Activated naive CD8-positive, alpha-beta T cell treated with anti-CD3 and anti-CD28 coated beads for 36 hours (primary cell): ENCODE measurements at regions not wholly inside any gene's neighbourhood (a gene's known extent, or its start where the extent isn't known, plus 50 kb on each side); places are given as distances from the start of the nearest gene placed in this dataset.

ENCODE experiments used
- DNase-seq: peaks from one replicate; pipeline ENCODE4 v3.0.0; 2021
- H3K27ac Mint-ChIP-seq: one replicate; pipeline ENCODE4 v1.8.0; 2022; ENCODE audit warnings: mild to moderate bottlenecking, moderate library complexity, mixed read lengths
- H3K27me3 Mint-ChIP-seq: one replicate; pipeline ENCODE4 v1.8.0; 2022; ENCODE audit warnings: mild to moderate bottlenecking, mixed read lengths
- H3K36me3 Mint-ChIP-seq: one replicate; pipeline ENCODE4 v1.8.0; 2021; ENCODE audit warnings: mild to moderate bottlenecking, mixed read lengths
- H3K4me1 Mint-ChIP-seq: one replicate; pipeline ENCODE4 v1.8.0; 2021; ENCODE audit warnings: mixed read lengths
- H3K4me3 Mint-ChIP-seq: one replicate; pipeline ENCODE4 v1.8.0; 2022; ENCODE audit warnings: mild to moderate bottlenecking, moderate library complexity, mixed read lengths
- H3K9me3 Mint-ChIP-seq: one replicate; pipeline ENCODE4 v1.8.0; 2022; ENCODE audit warnings: mixed read lengths

DNA sequence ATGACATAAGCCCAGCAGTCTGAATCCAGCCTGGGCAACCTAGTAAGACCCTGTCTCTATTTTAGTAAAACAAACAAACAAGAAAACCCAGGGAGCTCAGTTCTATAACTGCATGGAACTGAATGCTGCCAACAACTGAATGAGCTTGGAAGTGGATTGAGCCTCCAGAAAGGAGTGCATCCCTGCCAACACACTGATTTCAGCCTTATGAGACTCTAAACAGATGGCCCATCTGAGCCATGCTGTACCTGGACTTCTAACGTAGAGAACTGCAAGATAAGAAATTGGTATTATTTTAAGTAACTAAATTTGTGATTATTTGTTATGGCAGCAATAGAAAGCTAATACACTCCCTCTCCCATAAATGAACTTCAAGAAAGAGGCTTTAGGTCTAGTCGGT lies 150.4 kb upstream of the RAI14 start:
- Mint-ChIP-seq H3K36me3 (no peaks in the 10 kb centered on the region), H3K4me3 (no peak overlapping the region), H3K4me1 (no peaks in the 10 kb centered on the region), H3K9me3 (no peaks in the 10 kb centered on the region), H3K27me3 (peaks cover 57% of the 10 kb centered on the region), H3K27ac (no peak overlapping the region)
- no peak for DNase-seq

- no peaks in the 10 kb centered on the region for H3K9me3 Mint-ChIP-seq
- no peaks in the 10 kb centered on the region for H3K4me1 Mint-ChIP-seq
- H3K27me3 Mint-ChIP-seq = peaks cover 57% of the 10 kb centered on the region
These were observed 148.2 kb upstream of the RAI14 start for GRCh38 chr5:34507933-34508332.

DNA sequence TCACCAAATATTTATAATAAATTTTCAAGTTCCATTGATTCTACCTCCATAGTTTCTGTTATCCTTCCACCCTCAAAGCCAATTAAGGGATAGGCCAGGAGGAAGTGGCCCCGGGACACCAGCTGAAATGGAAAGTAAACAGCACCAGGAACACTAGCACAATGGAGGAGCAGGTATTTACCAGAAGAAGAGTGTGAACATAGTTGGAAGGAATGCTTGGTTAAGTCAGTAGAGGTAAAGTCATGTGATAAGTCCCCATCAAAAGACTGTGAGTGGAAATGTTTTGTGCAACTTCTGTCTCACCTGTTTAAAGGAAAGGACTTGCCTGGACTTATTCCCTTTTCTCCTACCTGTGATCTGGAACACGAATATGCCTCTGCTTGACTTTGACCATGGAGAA lies 146.7 kb upstream of the RAI14 start:
- Mint-ChIP-seq H3K27me3 (peaks cover 52% of the 10 kb centered on the region), H3K4me1 (no peaks in the 10 kb centered on the region), H3K36me3 (no peaks in the 10 kb centered on the region), H3K4me3 (no peak overlapping the region), H3K27ac (no peak overlapping the region), H3K9me3 (no peaks in the 10 kb centered on the region)
- no peak for DNase-seq

More at GRCh38 chr5:34507933-34508332, 148.2 kb upstream of the RAI14 start:
- H3K36me3 Mint-ChIP-seq = no peaks in the 10 kb centered on the region
- no peak overlapping the region for H3K4me3 Mint-ChIP-seq
- DNase-seq = no peak
- H3K27ac Mint-ChIP-seq = no peak overlapping the region

DNA sequence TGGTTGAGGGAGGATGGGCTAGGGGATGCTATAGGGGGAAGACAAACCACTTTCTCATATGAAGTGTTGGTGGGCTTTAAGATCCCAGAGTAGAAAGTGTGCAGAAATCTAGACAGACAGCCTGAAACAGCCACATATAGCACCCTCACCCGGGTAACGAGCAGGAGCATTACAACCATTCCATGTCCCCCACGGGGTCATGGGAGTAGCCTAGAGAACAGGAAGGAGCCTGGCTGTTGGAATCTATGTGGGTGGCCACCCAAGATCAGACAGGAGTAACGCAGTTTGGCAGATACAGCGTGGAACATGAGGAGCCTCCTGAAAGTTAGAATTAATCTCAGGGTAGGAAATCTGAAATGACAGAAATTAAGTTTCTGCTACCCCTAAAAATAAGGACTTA lies 146.1 kb upstream of the RAI14 start:
- Mint-ChIP-seq H3K36me3 (no peaks in the 10 kb centered on the region), H3K27me3 (peaks cover 48% of the 10 kb centered on the region), H3K4me1 (no peaks in the 10 kb centered on the region), H3K4me3 (no peak overlapping the region), H3K9me3 (no peaks in the 10 kb centered on the region), H3K27ac (no peak overlapping the region)
- no peak for DNase-seq

GRCh38 chr5:34511063-34511462 lies 145.1 kb upstream of the RAI14 start:
- Mint-ChIP-seq H3K4me3 (no peak overlapping the region), H3K9me3 (no peaks in the 10 kb centered on the region), H3K4me1 (no peaks in the 10 kb centered on the region), H3K36me3 (no peaks in the 10 kb centered on the region), H3K27me3 (peaks cover 38% of the 10 kb centered on the region), H3K27ac (no peak overlapping the region)
- no peak for DNase-seq

GRCh38 chr5:34511481-34511880 lies 144.6 kb upstream of the RAI14 start:
- H3K27me3 Mint-ChIP-seq = peaks cover 35% of the 10 kb centered on the region

GRCh38 chr5:34511915-34512314 lies 144.2 kb upstream of the RAI14 start:
- no peaks in the 10 kb centered on the region for H3K36me3 Mint-ChIP-seq
- no peak for DNase-seq
- no peaks in the 10 kb centered on the region for H3K9me3 Mint-ChIP-seq
- H3K27me3 Mint-ChIP-seq = peaks cover 35% of the 10 kb centered on the region
- H3K4me3 Mint-ChIP-seq = no peak overlapping the region
- H3K27ac Mint-ChIP-seq = no peak overlapping the region
- no peaks in the 10 kb centered on the region for H3K4me1 Mint-ChIP-seq

More at GRCh38 chr5:34511481-34511880, 144.6 kb upstream of the RAI14 start:
- Mint-ChIP-seq H3K9me3 (no peaks in the 10 kb centered on the region), H3K4me3 (no peak overlapping the region), H3K4me1 (no peaks in the 10 kb centered on the region), H3K36me3 (no peaks in the 10 kb centered on the region), H3K27ac (no peak overlapping the region)
- no peak for DNase-seq

DNA sequence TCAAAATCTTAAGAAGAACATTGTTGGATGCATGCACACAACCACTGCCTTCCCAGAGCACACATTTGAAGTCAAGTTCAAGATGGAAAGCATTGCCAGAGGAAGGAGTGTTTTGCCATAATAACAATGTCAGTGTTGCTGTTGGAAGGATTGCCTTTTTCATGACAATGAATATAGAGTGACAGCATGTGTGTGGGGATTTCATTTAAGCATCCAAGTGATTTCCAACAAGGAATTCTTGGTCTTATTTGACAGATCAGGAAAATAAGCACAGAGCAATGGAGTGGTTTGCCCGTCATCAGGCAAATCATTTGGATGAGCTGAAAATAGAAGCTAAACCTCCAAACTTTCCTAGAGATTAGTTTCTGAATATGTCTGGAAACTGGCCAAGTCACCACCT lies 140.0 kb upstream of the RAI14 start:
- H3K4me3 Mint-ChIP-seq = no peak overlapping the region
- no peak for DNase-seq
- H3K27ac Mint-ChIP-seq = no peak overlapping the region
- H3K9me3 Mint-ChIP-seq = no peaks in the 10 kb centered on the region
- peaks cover 28% of the 10 kb centered on the region for H3K27me3 Mint-ChIP-seq
- no peaks in the 10 kb centered on the region for H3K36me3 Mint-ChIP-seq
- no peaks in the 10 kb centered on the region for H3K4me1 Mint-ChIP-seq

- Mint-ChIP-seq H3K4me1 (no peaks in the 10 kb centered on the region), H3K9me3 (no peaks in the 10 kb centered on the region), H3K4me3 (no peak overlapping the region)
These were observed 139.4 kb upstream of the RAI14 start for GRCh38 chr5:34516686-34517085.

DNA sequence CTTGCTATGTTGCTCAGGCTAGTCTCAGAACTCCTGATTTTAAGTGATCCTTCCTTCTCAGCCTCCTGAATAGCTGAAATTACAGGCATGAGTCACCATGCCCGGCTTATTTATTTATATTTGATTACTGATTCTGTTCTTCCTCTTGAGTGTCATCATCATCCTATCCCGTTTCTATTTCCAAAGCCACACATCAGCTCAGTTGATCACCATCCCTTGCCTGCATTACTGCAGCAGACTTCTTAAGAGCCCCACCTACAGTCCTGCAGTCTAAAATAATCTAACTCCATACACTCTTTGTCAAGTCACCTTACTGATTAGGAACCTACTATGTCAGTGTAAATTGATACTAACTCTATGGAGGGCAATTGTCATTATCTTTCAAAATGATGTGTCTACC lies 138.9 kb upstream of the RAI14 start:
- no peaks in the 10 kb centered on the region for H3K9me3 Mint-ChIP-seq
- no peak overlapping the region for H3K27ac Mint-ChIP-seq
- no peaks in the 10 kb centered on the region for H3K36me3 Mint-ChIP-seq
- H3K27me3 Mint-ChIP-seq = peaks cover 28% of the 10 kb centered on the region
- H3K4me1 Mint-ChIP-seq = no peaks in the 10 kb centered on the region
- DNase-seq = no peak
- H3K4me3 Mint-ChIP-seq = no peak overlapping the region

More at GRCh38 chr5:34516686-34517085, 139.4 kb upstream of the RAI14 start:
- Mint-ChIP-seq H3K36me3 (no peaks in the 10 kb centered on the region), H3K27ac (no peak overlapping the region), H3K27me3 (peaks cover 28% of the 10 kb centered on the region)
- no peak for DNase-seq

GRCh38 chr5:34519489-34520220 lies 136.5 kb upstream of the RAI14 start:
- Mint-ChIP-seq H3K4me3 (no peak overlapping the region), H3K27ac (no peak overlapping the region), H3K27me3 (peaks cover 21% of the 10 kb centered on the region), H3K4me1 (peaks cover 2% of the 10 kb centered on the region), H3K36me3 (no peaks in the 10 kb centered on the region), H3K9me3 (no peaks in the 10 kb centered on the region)
- DNase-seq = no peak

GRCh38 chr5:34521628-34522290 lies 134.4 kb upstream of the RAI14 start:
- H3K4me3 Mint-ChIP-seq = no peak overlapping the region
- no peak for DNase-seq
- H3K27ac Mint-ChIP-seq = no peak overlapping the region
- H3K4me1 Mint-ChIP-seq = peaks cover 2% of the 10 kb centered on the region
- H3K36me3 Mint-ChIP-seq = no peaks in the 10 kb centered on the region
- peaks cover 16% of the 10 kb centered on the region for H3K27me3 Mint-ChIP-seq
- H3K9me3 Mint-ChIP-seq = no peaks in the 10 kb centered on the region

GRCh38 chr5:34522599-34523386 lies 133.3 kb upstream of the RAI14 start:
- Mint-ChIP-seq H3K27ac (no peak overlapping the region), H3K27me3 (peaks cover 14% of the 10 kb centered on the region), H3K4me1 (peaks cover 2% of the 10 kb centered on the region), H3K4me3 (no peak overlapping the region), H3K36me3 (no peaks in the 10 kb centered on the region), H3K9me3 (no peaks in the 10 kb centered on the region)
- DNase-seq = peak; percentile 32

- peaks cover 2% of the 10 kb centered on the region for H3K4me1 Mint-ChIP-seq
- no peak overlapping the region for H3K27ac Mint-ChIP-seq
- no peak for DNase-seq
- peaks cover 10% of the 10 kb centered on the region for H3K27me3 Mint-ChIP-seq
- no peaks in the 10 kb centered on the region for H3K36me3 Mint-ChIP-seq
- no peak overlapping the region for H3K4me3 Mint-ChIP-seq
- no peaks in the 10 kb centered on the region for H3K9me3 Mint-ChIP-seq
These were observed 132.8 kb upstream of the RAI14 start for GRCh38 chr5:34523387-34523726.

- no peaks in the 10 kb centered on the region for H3K36me3 Mint-ChIP-seq
- H3K4me1 Mint-ChIP-seq = peaks cover 2% of the 10 kb centered on the region
- peaks cover 4% of the 10 kb centered on the region for H3K27me3 Mint-ChIP-seq
- H3K9me3 Mint-ChIP-seq = no peaks in the 10 kb centered on the region
- no peak for DNase-seq
- no peak overlapping the region for H3K4me3 Mint-ChIP-seq
- no peak overlapping the region for H3K27ac Mint-ChIP-seq
These were observed 132.0 kb upstream of the RAI14 start for GRCh38 chr5:34524123-34524522.
